HEK293 (cell line): ENCODE measurements at regions not wholly inside any gene's neighbourhood (a gene's known extent, or its start where the extent isn't known, plus 50 kb on each side); places are given as distances from the start of the nearest gene placed in this dataset.

Experiments
- CTCF ChIA-PET: fragments of 350-600 bp; formaldehyde crosslinking; extraction: SDS; loops from one replicate; lab custom pipeline; 2021; ENCODE audit warnings: antibody characterized with exemption; lab: Yijun Ruan, JAX
- POLR2A ChIA-PET: fragments of 300-600 bp; formaldehyde crosslinking; extraction: SDS; loops from one replicate; lab custom pipeline; 2020; ENCODE audit warnings: antibody characterized with exemption, inconsistent platforms; lab: Yijun Ruan, JAX
- H3K27ac ChIP-seq: fragments of 200-500 bp; sonication (Bioruptor generic); 2 replicates; pipeline ENCODE4 v1.5.1; 2014; ENCODE audit warnings: low read depth, low read length, control low read depth, inconsistent platforms; ENCODE audit errors: extremely low read depth
- H3K36me3 ChIP-seq, 2 experiments: fragments of 200-500 bp in 1 of 2; sonication (Bioruptor generic) in 1 of 2; 1 replicate in 1 of 2; 2 replicates in 1 of 2; pipeline ENCODE4 v1.5.1; 2014 to 2017; ENCODE audit warnings: inconsistent platforms in 2 of 2, low read length in 2 of 2; ENCODE audit not compliant: control insufficient read depth in 2 of 2, insufficient read depth in 1 of 2
- H3K4me1 ChIP-seq: fragments of 200-500 bp; sonication (Bioruptor generic); 2 replicates; pipeline ENCODE4 v1.5.1; 2014; ENCODE audit warnings: mild to moderate bottlenecking, low read length, inconsistent platforms; ENCODE audit not compliant: control insufficient read depth, insufficient read depth
- H3K4me3 ChIP-seq: 2 replicates; pipeline ENCODE4 v1.5.1; 2011; ENCODE audit warnings: low read depth, mild to moderate bottlenecking, control low read depth, low read length, moderate library complexity
- H3K9me3 ChIP-seq: fragments of 200-500 bp; sonication (Bioruptor generic); 2 replicates; pipeline ENCODE4 v1.5.1; 2014; ENCODE audit warnings: low read depth, low read length, inconsistent platforms; ENCODE audit not compliant: control insufficient read depth, insufficient read depth
- BCL11A ChIP-seq: fragments of 450-650 bp; formaldehyde crosslinking; IDR thresholded peaks from 2 replicates; pipeline ENCODE4 v1.5.1; 2016; ENCODE audit warnings: low read depth, missing biosample characterization, missing genetic modification characterization
- GLIS1 ChIP-seq: fragments of 450-650 bp; formaldehyde crosslinking; IDR thresholded peaks from 2 replicates; pipeline ENCODE4 v1.5.1; 2016; ENCODE audit warnings: missing biosample characterization, missing genetic modification characterization
- MEIS1 ChIP-seq: sonication (generic); formaldehyde crosslinking; IDR thresholded peaks from 2 replicates; pipeline ENCODE4 v1.8.1; 2022; ENCODE audit warnings: missing genetic modification reagents, mild to moderate bottlenecking, borderline replicate concordance
- OSR2 ChIP-seq: fragments of 450-650 bp; formaldehyde crosslinking; IDR thresholded peaks from 2 replicates; pipeline ENCODE4 v1.5.1; 2016; ENCODE audit warnings: missing biosample characterization, missing genetic modification characterization
- PRDM1 ChIP-seq: fragments of 450-650 bp; formaldehyde crosslinking; IDR thresholded peaks from 2 replicates; pipeline ENCODE4; 2016; ENCODE audit warnings: missing biosample characterization, missing genetic modification characterization
- PRDM6 ChIP-seq: fragments of 450-650 bp; formaldehyde crosslinking; IDR thresholded peaks from 2 replicates; pipeline ENCODE4 v1.5.1; 2017; ENCODE audit warnings: missing biosample characterization, missing genetic modification characterization
- SP2 ChIP-seq: fragments of 450-650 bp; formaldehyde crosslinking; IDR thresholded peaks from 2 replicates; pipeline ENCODE4 v1.5.1; 2016; ENCODE audit warnings: missing biosample characterization, missing genetic modification characterization
- ZBTB6 ChIP-seq: fragments of 450-650 bp; formaldehyde crosslinking; IDR thresholded peaks from 2 replicates; pipeline ENCODE4 v1.5.1; 2017; ENCODE audit warnings: missing biosample characterization, missing genetic modification characterization
- ZFHX2 ChIP-seq: fragments of 450-650 bp; formaldehyde crosslinking; conservative IDR thresholded peaks from 2 replicates; pipeline ENCODE4 v1.5.1; 2016; ENCODE audit warnings: missing biosample characterization, missing genetic modification characterization
- ZNF140 ChIP-seq: fragments of 450-650 bp; formaldehyde crosslinking; IDR thresholded peaks from 2 replicates; pipeline ENCODE4 v1.5.1; 2016; ENCODE audit warnings: missing biosample characterization, missing genetic modification characterization
- ZNF155 ChIP-seq: fragments of 450-650 bp; formaldehyde crosslinking; IDR thresholded peaks from 2 replicates; pipeline ENCODE4 v1.5.1; 2016; ENCODE audit warnings: missing biosample characterization, missing genetic modification characterization
- ZNF157 ChIP-seq: fragments of 450-650 bp; formaldehyde crosslinking; IDR thresholded peaks from 2 replicates; pipeline ENCODE4 v1.5.1; 2016; ENCODE audit warnings: missing biosample characterization, missing genetic modification characterization
- ZNF16 ChIP-seq: fragments of 450-650 bp; formaldehyde crosslinking; IDR thresholded peaks from 2 replicates; pipeline ENCODE4 v1.5.1; 2016; ENCODE audit warnings: low read depth, missing biosample characterization, missing genetic modification characterization
- ZNF274 ChIP-seq, 2 experiments: fragments of 200-500 bp in 1 of 2; fragments of 450-650 bp in 1 of 2; sonication (Bioruptor generic) in 1 of 2; formaldehyde crosslinking in 1 of 2; IDR thresholded peaks; 2 replicates each; pipeline versions ENCODE4 v1.5.1 to v1.6.1; 2014 to 2016; ENCODE audit warnings: borderline replicate concordance in 1 of 2, inconsistent platforms in 1 of 2, low read length in 1 of 2, missing biosample characterization in 1 of 2, missing genetic modification characterization in 1 of 2
- ZNF280D ChIP-seq: fragments of 450-650 bp; formaldehyde crosslinking; IDR thresholded peaks from 2 replicates; pipeline ENCODE4 v1.5.1; 2016; ENCODE audit warnings: missing biosample characterization, missing genetic modification characterization
- ZNF341 ChIP-seq: fragments of 450-650 bp; formaldehyde crosslinking; IDR thresholded peaks from 2 replicates; pipeline ENCODE4; 2016; ENCODE audit warnings: low read depth, missing biosample characterization, missing genetic modification characterization
- ZNF391 ChIP-seq: fragments of 450-650 bp; formaldehyde crosslinking; IDR thresholded peaks from 2 replicates; pipeline ENCODE4 v1.5.1; 2016; ENCODE audit warnings: low read depth, missing biosample characterization, missing genetic modification characterization, borderline replicate concordance
- ZNF423 ChIP-seq: fragments of 450-650 bp; formaldehyde crosslinking; IDR thresholded peaks from 2 replicates; pipeline ENCODE4 v1.5.1; 2016; ENCODE audit warnings: missing biosample characterization, missing genetic modification characterization
- ZNF449 ChIP-seq: fragments of 450-650 bp; formaldehyde crosslinking; IDR thresholded peaks from 2 replicates; pipeline ENCODE4 v1.5.1; 2017; ENCODE audit warnings: missing biosample characterization, mild to moderate bottlenecking, missing genetic modification characterization, moderate library complexity
- ZNF518A ChIP-seq: fragments of 450-650 bp; formaldehyde crosslinking; conservative IDR thresholded peaks from 2 replicates; pipeline ENCODE4 v1.5.1; 2016; ENCODE audit warnings: low read depth, missing biosample characterization, missing genetic modification characterization
- ZNF530 ChIP-seq: fragments of 450-650 bp; formaldehyde crosslinking; IDR thresholded peaks from 2 replicates; pipeline ENCODE4 v1.5.1; 2016; ENCODE audit warnings: low read depth, missing biosample characterization, missing genetic modification characterization
- ZNF555 ChIP-seq: fragments of 450-650 bp; formaldehyde crosslinking; conservative IDR thresholded peaks from 2 replicates; pipeline ENCODE4 v1.5.1; 2017; ENCODE audit warnings: missing biosample characterization, mild to moderate bottlenecking, missing genetic modification characterization, inconsistent platforms
- ZNF626 ChIP-seq: fragments of 450-650 bp; sonication (Bioruptor Pico); formaldehyde crosslinking; IDR thresholded peaks from 2 replicates; pipeline ENCODE4 v1.5.1; 2018; ENCODE audit warnings: missing biosample characterization, missing genetic modification characterization, inconsistent platforms
- ZNF670 ChIP-seq: fragments of 450-650 bp; formaldehyde crosslinking; IDR thresholded peaks from 2 replicates; pipeline ENCODE4 v1.5.1; 2016; ENCODE audit warnings: missing biosample characterization, missing genetic modification characterization, low read depth

GRCh38 chrX:17984415-17984814 lies 123.3 kb upstream of the RAI2 start:
- H3K4me3 ChIP-seq, result no peak overlapping the region
- TF ChIP-seq SP2 (tag by site-specific recombination) (no peak), MEIS1 (CRISPR knock-in tag) (no peak), ZNF157 (tag by site-specific recombination) (no peak), ZNF341 (tag by site-specific recombination) (no peak), ZNF391 (tag by site-specific recombination) (no peak), ZNF555 (no peak), ZNF274 (IDR thresholded peaks at IDR 0.05; ENCODE audit: low read length) (no peak), ZNF274 (tag by site-specific recombination; IDR thresholded peaks at IDR 0.05; ENCODE audit: borderline replicate concordance) (no peak), ZNF140 (tag by site-specific recombination) (no peak), ZNF423 (no peak), ZNF626 (no peak), GLIS1 (tag by site-specific recombination) (peak; percentile 56; the same call in 1 of the 2 replicates), ZFHX2 (tag by site-specific recombination) (no peak), BCL11A (tag by site-specific recombination) (no peak), PRDM6 (tag by site-specific recombination) (no peak), ZBTB6 (tag by site-specific recombination) (0 out of 2 replicates have a peak, but pooled peaks have one; percentile 20), ZNF530 (tag by site-specific recombination) (no peak), OSR2 (tag by site-specific recombination) (peak; percentile 71)
- H3K4me1 ChIP-seq, result no peaks in the 10 kb centered on the region
- ChIA-PET POLR2A (no interaction called here), CTCF (no interaction called here)
- no peak overlapping the region for H3K27ac ChIP-seq
- H3K9me3 ChIP-seq, result no peaks in the 10 kb centered on the region
- no peaks in the 10 kb centered on the region for H3K36me3 ChIP-seq

GRCh38 chrX:17983389-17983788 lies 122.3 kb upstream of the RAI2 start:
- no peak overlapping the region for H3K4me3 ChIP-seq
- H3K27ac ChIP-seq, result no peak overlapping the region
- ChIA-PET CTCF (interaction anchor here (0.7 kb wide), 1 partner anchor 30 kb away, joined by 4 read pairs; no protein-coding TSS in a partner anchor), POLR2A (no interaction called here)
- no peaks in the 10 kb centered on the region for H3K4me1 ChIP-seq
- H3K36me3 ChIP-seq, result no peaks in the 10 kb centered on the region
- no peaks in the 10 kb centered on the region for H3K9me3 ChIP-seq
- no peak for TF ChIP-seq ZNF280D (tag by site-specific recombination)
- no peak for TF ChIP-seq ZNF16
- no peak for TF ChIP-seq ZNF518A (tag by site-specific recombination)
- TF ChIP-seq PRDM1 (tag by site-specific recombination), result no peak
- no peak for TF ChIP-seq ZNF670
- TF ChIP-seq ZNF155 (tag by site-specific recombination), result no peak
- TF ChIP-seq ZNF449, result no peak
